ENCODE measurements at regions not wholly inside any gene's neighbourhood (a gene's known extent, or its start where the extent isn't known, plus 50 kb on each side); places are given as distances from the start of the nearest gene placed in this dataset.
A peak's percentile ranks its signal among the peaks of the same experiment; 100 is the strongest.

DNA sequence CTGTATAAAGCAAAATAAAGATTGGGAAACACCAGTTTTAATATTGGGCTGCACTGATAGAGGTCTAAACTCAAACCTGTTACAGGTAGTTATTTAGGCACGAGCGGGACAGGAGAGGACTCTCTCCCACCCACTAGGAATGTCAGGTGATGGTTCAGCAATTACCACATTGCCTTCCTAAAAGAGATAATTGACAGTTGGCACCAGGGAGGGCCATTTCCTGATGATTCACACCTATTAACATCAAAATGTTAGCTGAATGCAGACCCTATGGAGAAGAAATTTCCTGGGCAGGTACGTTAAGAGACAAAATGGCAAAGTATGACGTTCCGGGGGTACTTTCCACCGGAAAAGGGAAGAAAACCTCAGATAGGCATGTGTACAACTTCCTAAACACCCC, 272.6 kb downstream of the SDHAF3 start:
- Histone ChIP-seq H3K9me2 (replicated peaks; ENCODE audit: insufficient read depth, low read length) (no peaks in the 10 kb centered on the region), H4K20me1 (ENCODE audit: insufficient read depth, low read depth, low read length) (no peaks in the 10 kb centered on the region), H3K79me2 (ENCODE audit: low read length) (no peaks in the 10 kb centered on the region), H3K9me3 (ENCODE audit: low read length) (no peaks in the 10 kb centered on the region), H3K4me3 (ENCODE audit: low read length) (no peak overlapping the region), H3K9ac (ENCODE audit: low read length) (no peak overlapping the region), H2AFZ (ENCODE audit: low read length) (no peak overlapping the region), H3K27ac (ENCODE audit: low read length) (no peak overlapping the region), H3K4me2 (ENCODE audit: low read depth, low read length, poor library complexity, severe bottlenecking) (no peak overlapping the region), H3K36me3 (ENCODE audit: insufficient read depth, low read length) (no peaks in the 10 kb centered on the region), H3K4me1 (ENCODE audit: low read length) (no peaks in the 10 kb centered on the region), H3K27me3 (ENCODE audit: low read length) (no peaks in the 10 kb centered on the region)
- DNase-seq, result no peak

DNA sequence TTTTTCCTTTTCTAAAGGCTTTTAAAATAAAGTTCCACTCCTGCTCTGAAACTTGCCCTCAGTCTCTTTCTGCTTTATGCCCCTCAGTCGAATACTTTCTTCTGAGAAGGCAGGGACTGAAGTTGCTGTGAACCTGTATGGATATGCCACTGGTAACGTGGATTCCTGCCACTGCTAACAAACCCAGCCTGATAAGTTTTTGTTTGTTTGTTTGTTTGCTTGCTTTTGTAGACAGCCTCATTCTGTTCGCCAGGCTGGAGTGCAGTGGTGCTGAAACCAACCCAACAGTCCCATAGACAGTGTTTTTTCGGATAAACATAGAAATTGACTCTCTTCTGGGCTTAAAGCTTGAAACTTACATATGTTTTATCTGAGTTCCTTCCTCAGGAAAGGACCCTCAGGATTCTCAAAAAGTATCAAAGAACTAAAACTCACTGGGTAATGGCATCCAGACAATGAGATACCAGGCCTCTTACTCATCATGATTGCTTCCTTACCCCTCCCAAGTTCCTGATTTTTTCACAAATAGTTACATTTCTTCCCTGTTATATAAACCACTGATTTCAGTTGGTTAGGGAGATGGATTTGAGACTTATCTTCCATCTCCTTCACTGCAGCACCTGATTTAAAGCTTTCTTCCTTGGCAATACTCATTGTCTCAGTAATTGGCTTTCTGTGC, 273.6 kb downstream of the SDHAF3 start:
- no peaks in the 10 kb centered on the region for H3K9me3 ChIP-seq (ENCODE audit: low read length)
- DNase-seq, result no peak
- H3K36me3 ChIP-seq (ENCODE audit: insufficient read depth, low read length), result no peaks in the 10 kb centered on the region
- H3K27ac ChIP-seq (ENCODE audit: low read length), result no peak overlapping the region
- H3K9ac ChIP-seq (ENCODE audit: low read length), result no peak overlapping the region
- H3K9me2 ChIP-seq (replicated peaks; ENCODE audit: insufficient read depth, low read length), result no peaks in the 10 kb centered on the region
- H4K20me1 ChIP-seq (ENCODE audit: insufficient read depth, low read depth, low read length), result no peaks in the 10 kb centered on the region
- no peak overlapping the region for H2AFZ ChIP-seq (ENCODE audit: low read length)
- no peaks in the 10 kb centered on the region for H3K79me2 ChIP-seq (ENCODE audit: low read length)
- H3K4me1 ChIP-seq (ENCODE audit: low read length), result no peaks in the 10 kb centered on the region
- H3K27me3 ChIP-seq (ENCODE audit: low read length), result no peaks in the 10 kb centered on the region
- no peak overlapping the region for H3K4me3 ChIP-seq (ENCODE audit: low read length)
- H3K4me2 ChIP-seq (ENCODE audit: low read depth, low read length, poor library complexity, severe bottlenecking), result no peak overlapping the region

DNA sequence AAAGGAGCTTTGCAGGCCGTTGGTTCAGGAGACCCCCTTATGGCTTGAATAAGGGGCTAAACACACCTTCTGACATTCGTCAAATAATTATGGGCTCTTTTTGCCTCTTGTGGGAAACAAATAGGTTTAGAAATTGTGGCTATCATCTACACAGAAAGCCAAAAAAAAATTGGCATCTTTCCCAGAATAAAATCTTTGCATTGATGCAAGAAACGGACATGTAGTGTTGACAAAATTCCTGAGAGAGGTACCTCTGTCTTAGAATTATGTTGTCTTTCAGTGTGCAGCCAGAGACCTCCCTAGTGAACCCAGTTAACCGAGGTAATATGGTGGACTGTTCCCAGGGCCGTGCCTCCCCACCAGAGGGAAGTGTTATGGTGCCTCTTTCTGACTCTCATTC, 283.9 kb downstream of the SDHAF3 start:
- H3K4me3 ChIP-seq (ENCODE audit: low read length), result no peak overlapping the region
- H4K20me1 ChIP-seq (ENCODE audit: insufficient read depth, low read depth, low read length), result no peaks in the 10 kb centered on the region
- no peak overlapping the region for H3K4me2 ChIP-seq (ENCODE audit: low read depth, low read length, poor library complexity, severe bottlenecking)
- H3K9me2 ChIP-seq (replicated peaks; ENCODE audit: insufficient read depth, low read length), result no peaks in the 10 kb centered on the region
- H3K9me3 ChIP-seq (ENCODE audit: low read length), result no peaks in the 10 kb centered on the region
- no peak overlapping the region for H2AFZ ChIP-seq (ENCODE audit: low read length)
- no peaks in the 10 kb centered on the region for H3K36me3 ChIP-seq (ENCODE audit: insufficient read depth, low read length)
- no peak overlapping the region for H3K27ac ChIP-seq (ENCODE audit: low read length)
- no peak overlapping the region for H3K9ac ChIP-seq (ENCODE audit: low read length)
- H3K79me2 ChIP-seq (ENCODE audit: low read length), result no peaks in the 10 kb centered on the region
- H3K27me3 ChIP-seq (ENCODE audit: low read length), result no peaks in the 10 kb centered on the region
- no peak for DNase-seq
- H3K4me1 ChIP-seq (ENCODE audit: low read length), result no peaks in the 10 kb centered on the region

DNA sequence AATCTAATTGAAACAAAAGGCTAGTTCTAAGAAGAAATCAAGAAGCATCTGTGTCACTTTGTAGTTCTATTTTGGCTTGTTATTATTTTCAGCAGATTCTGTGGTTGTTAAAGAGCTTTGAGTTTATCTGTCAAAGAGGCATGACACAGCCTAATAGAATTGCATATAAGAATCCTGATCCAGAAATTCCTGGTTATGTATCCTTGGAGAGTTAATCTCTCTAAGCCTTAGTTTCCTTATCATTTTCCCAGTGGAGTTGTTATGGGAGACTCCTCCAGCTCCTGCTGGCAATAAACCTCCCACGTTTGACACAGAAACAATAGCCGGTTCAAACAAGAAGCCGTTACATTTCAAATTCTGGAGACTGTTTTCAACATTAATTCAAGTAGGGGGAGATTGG, 288.3 kb downstream of the SDHAF3 start:
- Histone ChIP-seq H3K4me2 (ENCODE audit: low read depth, low read length, poor library complexity, severe bottlenecking) (no peak overlapping the region), H4K20me1 (ENCODE audit: insufficient read depth, low read depth, low read length) (no peaks in the 10 kb centered on the region), H3K9me3 (ENCODE audit: low read length) (no peaks in the 10 kb centered on the region), H3K27me3 (ENCODE audit: low read length) (no peaks in the 10 kb centered on the region), H3K36me3 (ENCODE audit: insufficient read depth, low read length) (no peaks in the 10 kb centered on the region), H3K79me2 (ENCODE audit: low read length) (no peaks in the 10 kb centered on the region), H3K4me1 (ENCODE audit: low read length) (no peaks in the 10 kb centered on the region), H3K9ac (ENCODE audit: low read length) (no peak overlapping the region), H3K4me3 (ENCODE audit: low read length) (no peak overlapping the region), H3K27ac (ENCODE audit: low read length) (no peak overlapping the region), H2AFZ (ENCODE audit: low read length) (no peak overlapping the region), H3K9me2 (replicated peaks; ENCODE audit: insufficient read depth, low read length) (no peaks in the 10 kb centered on the region)
- no peak for DNase-seq

DNA sequence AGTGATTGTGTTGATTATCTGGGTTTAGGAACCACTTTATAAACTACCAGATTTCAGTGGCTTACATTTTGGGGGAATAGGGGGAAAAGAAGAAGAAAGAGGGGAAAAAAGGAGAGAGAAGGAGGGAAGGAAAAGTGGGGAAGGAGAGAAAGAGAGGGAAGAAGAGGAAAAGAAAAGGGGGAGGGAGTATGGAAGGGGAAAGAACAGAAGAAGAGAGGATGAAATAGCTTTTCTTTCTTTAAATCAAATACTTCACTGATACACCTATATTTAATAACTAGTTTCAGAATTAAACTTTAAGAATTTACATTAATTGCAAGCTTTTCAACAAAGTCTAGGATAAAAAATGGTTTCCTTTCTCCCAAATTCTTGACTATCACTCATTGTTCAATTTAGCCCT, 289.6 kb downstream of the SDHAF3 start:
- no peaks in the 10 kb centered on the region for H3K27me3 ChIP-seq (ENCODE audit: low read length)
- no peak overlapping the region for H3K4me3 ChIP-seq (ENCODE audit: low read length)
- H3K4me2 ChIP-seq (ENCODE audit: low read depth, low read length, poor library complexity, severe bottlenecking), result no peak overlapping the region
- H3K79me2 ChIP-seq (ENCODE audit: low read length), result no peaks in the 10 kb centered on the region
- H3K27ac ChIP-seq (ENCODE audit: low read length), result no peak overlapping the region
- H3K9me2 ChIP-seq (replicated peaks; ENCODE audit: insufficient read depth, low read length), result no peaks in the 10 kb centered on the region
- DNase-seq, result no peak
- no peak overlapping the region for H3K9ac ChIP-seq (ENCODE audit: low read length)
- H3K9me3 ChIP-seq (ENCODE audit: low read length), result no peaks in the 10 kb centered on the region
- H4K20me1 ChIP-seq (ENCODE audit: insufficient read depth, low read depth, low read length), result no peaks in the 10 kb centered on the region
- no peak overlapping the region for H2AFZ ChIP-seq (ENCODE audit: low read length)
- H3K36me3 ChIP-seq (ENCODE audit: insufficient read depth, low read length), result no peaks in the 10 kb centered on the region
- H3K4me1 ChIP-seq (ENCODE audit: low read length), result no peaks in the 10 kb centered on the region

DNA sequence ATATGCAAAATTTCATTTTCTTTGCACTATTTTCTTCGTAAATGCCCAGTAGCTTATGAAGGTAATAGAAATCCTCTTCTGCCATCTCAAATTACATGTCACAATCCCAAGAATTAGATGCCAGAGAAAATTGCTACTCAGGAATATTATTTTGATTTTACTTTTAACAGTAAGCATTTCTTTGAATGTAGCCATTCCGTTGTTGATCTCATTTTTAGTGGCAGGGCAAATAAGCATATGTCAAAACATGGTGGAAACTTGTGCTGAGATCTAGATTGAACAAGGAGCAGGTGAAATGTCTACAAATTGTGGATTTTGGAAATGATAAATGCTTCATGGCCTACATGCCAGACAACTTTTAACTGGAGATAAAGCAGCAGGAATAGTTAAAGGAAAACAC, 291.8 kb downstream of the SDHAF3 start:
- H3K9ac ChIP-seq (ENCODE audit: low read length), result no peak overlapping the region
- no peaks in the 10 kb centered on the region for H3K79me2 ChIP-seq (ENCODE audit: low read length)
- no peak for DNase-seq
- H3K4me1 ChIP-seq (ENCODE audit: low read length), result no peaks in the 10 kb centered on the region
- no peaks in the 10 kb centered on the region for H3K36me3 ChIP-seq (ENCODE audit: insufficient read depth, low read length)
- no peak overlapping the region for H2AFZ ChIP-seq (ENCODE audit: low read length)
- H3K4me2 ChIP-seq (ENCODE audit: low read depth, low read length, poor library complexity, severe bottlenecking), result no peak overlapping the region
- no peak overlapping the region for H3K27ac ChIP-seq (ENCODE audit: low read length)
- H3K4me3 ChIP-seq (ENCODE audit: low read length), result no peak overlapping the region
- no peaks in the 10 kb centered on the region for H4K20me1 ChIP-seq (ENCODE audit: insufficient read depth, low read depth, low read length)
- H3K9me2 ChIP-seq (replicated peaks; ENCODE audit: insufficient read depth, low read length), result no peaks in the 10 kb centered on the region
- H3K9me3 ChIP-seq (ENCODE audit: low read length), result no peaks in the 10 kb centered on the region
- H3K27me3 ChIP-seq (ENCODE audit: low read length), result no peaks in the 10 kb centered on the region

DNA sequence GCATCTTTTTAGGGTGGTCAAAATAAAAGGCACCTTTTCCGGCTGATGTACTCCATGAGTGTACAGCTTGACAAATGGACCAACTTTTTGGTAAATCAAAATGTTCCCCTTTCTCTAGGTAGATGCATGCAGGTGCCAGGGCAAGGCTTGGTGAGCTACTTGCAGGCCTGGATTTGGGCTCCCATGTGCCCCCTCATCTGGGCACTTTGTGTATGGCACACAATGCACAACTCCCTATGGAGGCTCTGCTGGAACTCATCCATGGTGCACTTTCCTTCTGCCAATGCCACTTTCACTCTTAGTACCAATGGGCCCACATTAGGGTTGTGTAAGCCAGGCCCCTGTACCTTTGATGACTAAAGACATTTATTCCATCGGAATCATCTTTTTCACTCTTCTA, 300.8 kb downstream of the SDHAF3 start:
- Histone ChIP-seq H3K27ac (ENCODE audit: low read length) (no peak overlapping the region), H3K4me1 (ENCODE audit: low read length) (no peaks in the 10 kb centered on the region), H3K4me2 (ENCODE audit: low read depth, low read length, poor library complexity, severe bottlenecking) (no peak overlapping the region), H3K27me3 (ENCODE audit: low read length) (no peaks in the 10 kb centered on the region), H3K4me3 (ENCODE audit: low read length) (no peak overlapping the region), H3K79me2 (ENCODE audit: low read length) (no peaks in the 10 kb centered on the region), H3K9ac (ENCODE audit: low read length) (no peak overlapping the region), H2AFZ (ENCODE audit: low read length) (no peak overlapping the region), H3K36me3 (ENCODE audit: insufficient read depth, low read length) (no peaks in the 10 kb centered on the region), H3K9me3 (ENCODE audit: low read length) (no peaks in the 10 kb centered on the region), H4K20me1 (ENCODE audit: insufficient read depth, low read depth, low read length) (no peaks in the 10 kb centered on the region), H3K9me2 (replicated peaks; ENCODE audit: insufficient read depth, low read length) (no peaks in the 10 kb centered on the region)
- peak; percentile 66 for DNase-seq

DNA sequence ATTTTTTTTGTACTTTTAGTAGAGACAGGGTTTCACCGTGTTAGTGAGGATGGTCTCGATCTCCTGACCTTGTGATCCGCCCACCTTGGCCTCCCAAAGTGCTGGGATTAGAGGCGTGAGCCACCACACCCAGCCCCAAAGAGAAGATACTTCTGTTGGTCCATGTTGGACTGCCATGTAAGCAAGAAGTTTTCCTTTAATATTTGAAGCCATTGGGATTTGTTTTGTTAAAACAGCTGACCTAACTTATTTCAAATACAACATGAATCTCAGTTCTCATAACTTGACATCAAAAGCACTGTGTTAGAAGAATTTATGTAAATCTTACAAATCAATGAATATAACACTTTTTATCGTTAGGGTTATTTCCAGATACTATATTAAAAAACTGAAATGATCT, 302.4 kb downstream of the SDHAF3 start:
- no peaks in the 10 kb centered on the region for H3K9me2 ChIP-seq (replicated peaks; ENCODE audit: insufficient read depth, low read length)
- H2AFZ ChIP-seq (ENCODE audit: low read length), result no peak overlapping the region
- no peak for DNase-seq
- no peak overlapping the region for H3K9ac ChIP-seq (ENCODE audit: low read length)
- no peaks in the 10 kb centered on the region for H3K79me2 ChIP-seq (ENCODE audit: low read length)
- no peaks in the 10 kb centered on the region for H3K27me3 ChIP-seq (ENCODE audit: low read length)
- no peak overlapping the region for H3K4me3 ChIP-seq (ENCODE audit: low read length)
- H4K20me1 ChIP-seq (ENCODE audit: insufficient read depth, low read depth, low read length), result no peaks in the 10 kb centered on the region
- no peaks in the 10 kb centered on the region for H3K4me1 ChIP-seq (ENCODE audit: low read length)
- no peaks in the 10 kb centered on the region for H3K9me3 ChIP-seq (ENCODE audit: low read length)
- no peaks in the 10 kb centered on the region for H3K36me3 ChIP-seq (ENCODE audit: insufficient read depth, low read length)
- no peak overlapping the region for H3K4me2 ChIP-seq (ENCODE audit: low read depth, low read length, poor library complexity, severe bottlenecking)
- H3K27ac ChIP-seq (ENCODE audit: low read length), result no peak overlapping the region
